Limb (tissue), 2 donors: ENCODE measurements at regions not wholly inside any gene's neighbourhood (a gene's known extent, or its start where the extent isn't known, plus 50 kb on each side); places are given as distances from the start of the nearest gene placed in this dataset.

Experiments used
- DNase-seq, 2 donors: peaks; one replicate each; pipeline ENCODE4 v3.0.0-alpha.2; 2016; ENCODE audit errors: extremely low spot score in 2 of 2

- DNase-seq: no peak
Observed at GRCh38 chr2:104289651-104290565, 564.0 kb upstream of the POU3F3 start.

- DNase-seq: no peak
Observed at GRCh38 chr2:104290566-104290891, 563.4 kb upstream of the POU3F3 start.

GRCh38 chr2:104312684-104313083 is 541.2 kb upstream of the POU3F3 start:
- DNase-seq: no peak

- DNase-seq: no peak
Observed at GRCh38 chr2:104318001-104318665, 535.8 kb upstream of the POU3F3 start.

GRCh38 chr2:104321116-104321795 is 532.7 kb upstream of the POU3F3 start:
- DNase-seq: peak; percentile 5 to 33

- DNase-seq: no peak
Observed at GRCh38 chr2:104321796-104322349, 532.0 kb upstream of the POU3F3 start.

- DNase-seq: peak in 1 of 2 donors; percentile 59
Observed at GRCh38 chr2:104332731-104333130, 521.2 kb upstream of the POU3F3 start.

GRCh38 chr2:104337869-104338268 is 516.0 kb upstream of the POU3F3 start:
- DNase-seq: no peak

GRCh38 chr2:104340162-104340561 is 513.8 kb upstream of the POU3F3 start:
- DNase-seq: no peak

GRCh38 chr2:104340879-104341828 is 512.8 kb upstream of the POU3F3 start:
- no peak for DNase-seq

- DNase-seq: no peak
Observed at GRCh38 chr2:104344306-104344705, 509.6 kb upstream of the POU3F3 start.

- no peak for DNase-seq
Observed at GRCh38 chr2:104344985-104345384, 508.9 kb upstream of the POU3F3 start.

- DNase-seq: no peak
Observed at GRCh38 chr2:104358122-104358521, 495.8 kb upstream of the POU3F3 start.

GRCh38 chr2:104361414-104361813 is 492.5 kb upstream of the POU3F3 start:
- no peak for DNase-seq

- DNase-seq: no peak
Observed at GRCh38 chr2:104368089-104368488, 485.8 kb upstream of the POU3F3 start.

GRCh38 chr2:104371087-104371781 is 482.7 kb upstream of the POU3F3 start:
- DNase-seq: no peak

GRCh38 chr2:104375206-104375605 is 478.7 kb upstream of the POU3F3 start:
- no peak for DNase-seq

GRCh38 chr2:104378853-104379374 is 475.0 kb upstream of the POU3F3 start:
- DNase-seq: peak; percentile 66 to 78

- DNase-seq: no peak
Observed at GRCh38 chr2:104384961-104385360, 469.0 kb upstream of the POU3F3 start.

GRCh38 chr2:104385743-104386142 is 468.2 kb upstream of the POU3F3 start:
- DNase-seq: no peak
